Esophagus muscularis mucosa (tissue), 3 donors: ENCODE measurements at regions not wholly inside any gene's neighbourhood (a gene's known extent, or its start where the extent isn't known, plus 50 kb on each side); places are given as distances from the start of the nearest gene placed in this dataset.

Experiments
- POLR2A ChIP-seq: fragments of 450-650 bp; IDR thresholded peaks from one replicate; pipeline ENCODE4 v1.6.1; 2017; ENCODE audit warnings: antibody characterized with exemption, moderate library complexity, mild to moderate bottlenecking, low read depth
- POLR2AphosphoS5 ChIP-seq, 2 donors: sonication (generic); formaldehyde crosslinking; IDR thresholded peaks; one replicate each; pipeline ENCODE4 v1.6.1; 2017; ENCODE audit warnings: antibody characterized with exemption in 2 of 2
- TF ChIP-seq, protein P1 (sequence below), 3 experiments: fragments of 200-600 bp in 2 of 3; fragments of 450-650 bp in 1 of 3; sonication (generic) in 2 of 3; IDR thresholded peaks; one replicate each; pipeline ENCODE4 v1.5.1; 2017 to 2019; ENCODE audit warnings: antibody characterized with exemption in 3 of 3, mild to moderate bottlenecking in 2 of 3, moderate library complexity in 1 of 3

DNA sequence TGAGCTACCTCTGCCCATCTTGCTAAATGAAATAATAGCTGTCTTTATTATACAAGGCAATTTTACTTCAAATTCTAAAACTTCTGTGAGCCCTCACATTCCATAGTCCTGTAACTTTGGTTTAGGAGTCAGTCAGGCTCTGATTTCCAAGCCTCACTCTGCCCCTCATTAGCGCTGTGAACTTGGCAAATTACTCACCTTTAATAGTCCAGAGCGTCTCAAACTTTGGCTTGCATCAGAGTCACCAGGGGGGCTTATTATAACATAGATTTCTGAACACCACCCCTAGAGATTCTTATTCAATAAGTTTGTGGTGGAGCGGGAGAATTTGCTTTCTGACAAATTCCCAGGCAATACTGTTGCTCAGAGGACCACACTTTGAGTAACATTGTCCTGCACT is 126.2 kb upstream of the FGGY start:
- TF ChIP-seq, protein P1, sequence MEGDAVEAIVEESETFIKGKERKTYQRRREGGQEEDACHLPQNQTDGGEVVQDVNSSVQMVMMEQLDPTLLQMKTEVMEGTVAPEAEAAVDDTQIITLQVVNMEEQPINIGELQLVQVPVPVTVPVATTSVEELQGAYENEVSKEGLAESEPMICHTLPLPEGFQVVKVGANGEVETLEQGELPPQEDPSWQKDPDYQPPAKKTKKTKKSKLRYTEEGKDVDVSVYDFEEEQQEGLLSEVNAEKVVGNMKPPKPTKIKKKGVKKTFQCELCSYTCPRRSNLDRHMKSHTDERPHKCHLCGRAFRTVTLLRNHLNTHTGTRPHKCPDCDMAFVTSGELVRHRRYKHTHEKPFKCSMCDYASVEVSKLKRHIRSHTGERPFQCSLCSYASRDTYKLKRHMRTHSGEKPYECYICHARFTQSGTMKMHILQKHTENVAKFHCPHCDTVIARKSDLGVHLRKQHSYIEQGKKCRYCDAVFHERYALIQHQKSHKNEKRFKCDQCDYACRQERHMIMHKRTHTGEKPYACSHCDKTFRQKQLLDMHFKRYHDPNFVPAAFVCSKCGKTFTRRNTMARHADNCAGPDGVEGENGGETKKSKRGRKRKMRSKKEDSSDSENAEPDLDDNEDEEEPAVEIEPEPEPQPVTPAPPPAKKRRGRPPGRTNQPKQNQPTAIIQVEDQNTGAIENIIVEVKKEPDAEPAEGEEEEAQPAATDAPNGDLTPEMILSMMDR (IDR thresholded peaks at IDR 0.05), result no peak
- TF ChIP-seq POLR2A (no peak), POLR2AphosphoS5 (IDR thresholded peaks at IDR 0.05) (no peak)
